ENCODE measurements at regions not wholly inside any gene's neighbourhood (a gene's known extent, or its start where the extent isn't known, plus 50 kb on each side); places are given as distances from the start of the nearest gene placed in this dataset.

DNA sequence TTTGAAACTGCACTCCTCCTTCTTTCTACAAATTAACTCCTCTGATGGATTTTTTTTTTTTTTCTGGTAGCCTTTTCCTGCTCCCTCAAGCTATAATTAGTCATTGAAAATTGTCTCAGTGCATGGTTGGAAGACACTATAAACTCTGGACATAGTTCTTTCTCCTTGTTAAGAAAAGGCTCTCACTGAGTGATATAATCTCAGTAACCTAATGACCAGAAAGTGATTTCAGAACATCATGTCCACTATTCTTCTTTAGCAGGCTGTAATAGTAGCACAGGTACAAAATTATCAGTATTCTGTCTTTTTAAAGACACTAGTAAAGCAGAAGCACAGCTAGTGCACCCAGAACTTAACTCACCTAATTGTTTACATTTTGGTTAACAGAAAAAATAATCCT is 752.6 kb upstream of the PHF14 start:
- TF ChIP-seq FOXP2 (optimal IDR thresholded peaks at IDR 0.05; ENCODE audit: borderline replicate concordance, extremely low read depth, extremely low read length, insufficient read depth) (no peak), TAF1 (IDR thresholded peaks at IDR 0.05; ENCODE audit: borderline replicate concordance, insufficient read depth, low read length) (no peak), POLR2AphosphoS5 (IDR thresholded peaks at IDR 0.05; ENCODE audit: low read depth, low read length) (no peak), SIN3A (IDR thresholded peaks at IDR 0.05; ENCODE audit: borderline replicate concordance, insufficient read depth, low read length) (no peak)
- TF ChIP-seq, protein P1, sequence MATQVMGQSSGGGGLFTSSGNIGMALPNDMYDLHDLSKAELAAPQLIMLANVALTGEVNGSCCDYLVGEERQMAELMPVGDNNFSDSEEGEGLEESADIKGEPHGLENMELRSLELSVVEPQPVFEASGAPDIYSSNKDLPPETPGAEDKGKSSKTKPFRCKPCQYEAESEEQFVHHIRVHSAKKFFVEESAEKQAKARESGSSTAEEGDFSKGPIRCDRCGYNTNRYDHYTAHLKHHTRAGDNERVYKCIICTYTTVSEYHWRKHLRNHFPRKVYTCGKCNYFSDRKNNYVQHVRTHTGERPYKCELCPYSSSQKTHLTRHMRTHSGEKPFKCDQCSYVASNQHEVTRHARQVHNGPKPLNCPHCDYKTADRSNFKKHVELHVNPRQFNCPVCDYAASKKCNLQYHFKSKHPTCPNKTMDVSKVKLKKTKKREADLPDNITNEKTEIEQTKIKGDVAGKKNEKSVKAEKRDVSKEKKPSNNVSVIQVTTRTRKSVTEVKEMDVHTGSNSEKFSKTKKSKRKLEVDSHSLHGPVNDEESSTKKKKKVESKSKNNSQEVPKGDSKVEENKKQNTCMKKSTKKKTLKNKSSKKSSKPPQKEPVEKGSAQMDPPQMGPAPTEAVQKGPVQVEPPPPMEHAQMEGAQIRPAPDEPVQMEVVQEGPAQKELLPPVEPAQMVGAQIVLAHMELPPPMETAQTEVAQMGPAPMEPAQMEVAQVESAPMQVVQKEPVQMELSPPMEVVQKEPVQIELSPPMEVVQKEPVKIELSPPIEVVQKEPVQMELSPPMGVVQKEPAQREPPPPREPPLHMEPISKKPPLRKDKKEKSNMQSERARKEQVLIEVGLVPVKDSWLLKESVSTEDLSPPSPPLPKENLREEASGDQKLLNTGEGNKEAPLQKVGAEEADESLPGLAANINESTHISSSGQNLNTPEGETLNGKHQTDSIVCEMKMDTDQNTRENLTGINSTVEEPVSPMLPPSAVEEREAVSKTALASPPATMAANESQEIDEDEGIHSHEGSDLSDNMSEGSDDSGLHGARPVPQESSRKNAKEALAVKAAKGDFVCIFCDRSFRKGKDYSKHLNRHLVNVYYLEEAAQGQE (IDR thresholded peaks at IDR 0.05; ENCODE audit: insufficient read depth in 1 of 2, low read depth in 2 of 2, low read length in 2 of 2): no peak

DNA sequence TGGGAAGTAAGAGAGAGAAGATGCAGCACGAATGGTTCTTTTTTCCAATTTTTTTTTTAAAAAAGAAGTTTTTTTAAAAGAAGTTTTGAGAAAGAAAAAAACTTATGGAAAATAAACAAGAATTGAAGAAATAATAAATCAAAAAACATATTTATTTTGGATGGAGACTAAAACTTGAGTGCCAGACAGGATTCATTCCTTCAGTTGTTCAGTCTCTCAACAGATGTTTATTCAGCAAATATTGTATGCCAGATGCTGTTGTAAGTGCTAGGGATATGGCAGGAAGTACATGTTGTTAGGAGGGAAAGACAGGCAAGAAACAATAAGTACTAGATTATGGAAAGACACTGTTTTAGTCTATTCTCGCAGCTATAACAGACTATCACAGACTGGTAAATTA is 750.7 kb upstream of the PHF14 start:
- TF ChIP-seq POLR2AphosphoS5 (IDR thresholded peaks at IDR 0.05; ENCODE audit: low read depth, low read length): no peak
- TF ChIP-seq, protein P1 (IDR thresholded peaks at IDR 0.05; ENCODE audit: insufficient read depth in 1 of 2, low read depth in 2 of 2, low read length in 2 of 2): no peak

DNA sequence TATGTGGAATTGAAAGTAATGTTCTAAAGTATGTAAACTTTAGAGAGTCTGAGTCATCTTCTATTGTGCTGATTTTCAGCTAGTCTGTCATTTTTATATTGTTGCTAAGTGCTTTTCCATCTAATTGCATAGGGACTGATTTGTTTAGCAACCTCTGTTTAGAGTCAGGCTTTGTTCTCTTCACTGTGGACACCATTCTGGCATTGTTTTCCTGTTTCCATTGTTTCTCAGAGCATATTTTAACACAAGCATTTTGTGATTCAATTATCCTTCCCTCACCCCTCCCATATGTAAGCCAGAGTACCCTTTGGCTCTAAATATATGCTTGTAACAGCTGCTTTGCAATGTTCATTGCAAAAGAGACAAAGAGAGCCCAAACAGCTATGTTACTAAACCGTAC is 748.4 kb upstream of the PHF14 start:
- TF ChIP-seq FOXP2 (optimal IDR thresholded peaks at IDR 0.05; ENCODE audit: borderline replicate concordance, extremely low read depth, extremely low read length, insufficient read depth): no peak
- TF ChIP-seq TAF1 (IDR thresholded peaks at IDR 0.05; ENCODE audit: borderline replicate concordance, insufficient read depth, low read length): no peak
- TF ChIP-seq POLR2AphosphoS5 (IDR thresholded peaks at IDR 0.05; ENCODE audit: low read depth, low read length): no peak
- TF ChIP-seq SIN3A (IDR thresholded peaks at IDR 0.05; ENCODE audit: borderline replicate concordance, insufficient read depth, low read length): no peak
- TF ChIP-seq, protein P1 (IDR thresholded peaks at IDR 0.05; ENCODE audit: insufficient read depth in 1 of 2, low read depth in 2 of 2, low read length in 2 of 2): no peak

DNA sequence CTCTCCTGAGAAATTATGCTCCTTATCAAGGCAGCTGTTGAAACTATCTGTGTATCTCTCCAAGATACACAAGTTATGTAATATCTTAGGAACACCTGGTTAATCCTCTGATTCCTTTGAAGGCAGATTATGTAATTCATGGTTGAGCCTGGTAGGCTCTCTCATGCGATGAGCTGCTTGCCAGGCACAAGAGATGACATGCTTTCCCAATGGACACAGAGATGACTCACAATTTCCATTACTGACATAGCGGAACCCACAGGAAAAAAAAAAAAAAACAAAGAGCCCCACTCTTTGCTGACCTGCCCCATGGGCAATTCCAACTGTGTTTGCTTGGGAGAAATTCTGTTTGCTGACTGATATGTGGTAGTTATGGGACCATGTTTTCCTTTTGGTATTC is 736.4 kb upstream of the PHF14 start:
- TF ChIP-seq, protein P1 (IDR thresholded peaks at IDR 0.05; ENCODE audit: insufficient read depth in 1 of 2, low read depth in 2 of 2, low read length in 2 of 2): no peak
- TF ChIP-seq SIN3A (IDR thresholded peaks at IDR 0.05; ENCODE audit: borderline replicate concordance, insufficient read depth, low read length): no peak
- TF ChIP-seq TAF1 (IDR thresholded peaks at IDR 0.05; ENCODE audit: borderline replicate concordance, insufficient read depth, low read length): no peak
- no peak for TF ChIP-seq FOXP2 (optimal IDR thresholded peaks at IDR 0.05; ENCODE audit: borderline replicate concordance, extremely low read depth, extremely low read length, insufficient read depth)
- no peak for TF ChIP-seq POLR2AphosphoS5 (IDR thresholded peaks at IDR 0.05; ENCODE audit: low read depth, low read length)

DNA sequence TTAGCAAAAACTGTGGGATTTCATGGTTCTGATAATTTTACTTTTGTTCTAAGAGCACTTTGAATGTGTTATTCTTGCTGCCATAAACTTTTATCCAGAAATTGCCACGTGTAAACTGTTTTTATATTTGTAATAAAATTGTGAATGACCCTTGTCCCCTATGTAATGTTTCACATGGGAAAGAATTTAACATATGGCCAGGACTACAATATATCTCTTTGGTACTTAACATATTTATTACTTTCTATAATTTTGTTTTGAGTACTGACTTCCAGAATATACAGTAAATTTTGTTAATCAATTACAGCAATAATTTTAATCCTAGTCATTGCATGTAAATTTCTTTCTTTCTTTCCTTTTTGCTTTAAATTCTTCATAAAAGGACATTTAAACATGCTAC is 735.0 kb upstream of the PHF14 start:
- no peak for TF ChIP-seq POLR2AphosphoS5 (IDR thresholded peaks at IDR 0.05; ENCODE audit: low read depth, low read length)
- TF ChIP-seq, protein P1 (IDR thresholded peaks at IDR 0.05; ENCODE audit: insufficient read depth in 1 of 2, low read depth in 2 of 2, low read length in 2 of 2): no peak
- TF ChIP-seq FOXP2 (optimal IDR thresholded peaks at IDR 0.05; ENCODE audit: borderline replicate concordance, extremely low read depth, extremely low read length, insufficient read depth): no peak
- TF ChIP-seq SIN3A (IDR thresholded peaks at IDR 0.05; ENCODE audit: borderline replicate concordance, insufficient read depth, low read length): no peak
- no peak for TF ChIP-seq TAF1 (IDR thresholded peaks at IDR 0.05; ENCODE audit: borderline replicate concordance, insufficient read depth, low read length)

All from PFSK-1 (cell line).